Renal cortex interstitium (tissue), 11 donors: ENCODE measurements at regions not wholly inside any gene's neighbourhood (a gene's known extent, or its start where the extent isn't known, plus 50 kb on each side); places are given as distances from the start of the nearest gene placed in this dataset.

Source experiments
- DNase-seq, 11 donors: peaks; one replicate each; pipeline ENCODE4 v3.0.0-alpha.2; 2013; ENCODE audit warnings: low read depth in 9 of 11, low spot score in 4 of 11; ENCODE audit errors: extremely low read depth in 1 of 11

- DNase-seq = no peak
These were observed 130.6 kb downstream of the WDR11 start for GRCh38 chr10:120981601-120982391.

- no peak for DNase-seq
These were observed 131.3 kb downstream of the WDR11 start for GRCh38 chr10:120982507-120982906.

- no peak for DNase-seq
These were observed 132.6 kb downstream of the WDR11 start for GRCh38 chr10:120983721-120984120.

- no peak for DNase-seq
These were observed 133.1 kb downstream of the WDR11 start for GRCh38 chr10:120984221-120984620.

GRCh38 chr10:120987359-120987758, 136.2 kb downstream of the WDR11 start:
- no peak for DNase-seq

- DNase-seq = no peak
These were observed 137.6 kb downstream of the WDR11 start for GRCh38 chr10:120988751-120989150.

- no peak for DNase-seq
These were observed 138.1 kb downstream of the WDR11 start for GRCh38 chr10:120989279-120989678.

GRCh38 chr10:120989996-120990598, 138.9 kb downstream of the WDR11 start:
- no peak for DNase-seq

GRCh38 chr10:120990831-120991230, 139.7 kb downstream of the WDR11 start:
- DNase-seq = no peak

GRCh38 chr10:120993089-120993488, 141.9 kb downstream of the WDR11 start:
- no peak for DNase-seq

- DNase-seq = no peak
These were observed 144.6 kb downstream of the WDR11 start for GRCh38 chr10:120995768-120996167.

GRCh38 chr10:120996456-120997034, 145.4 kb downstream of the WDR11 start:
- DNase-seq = no peak

GRCh38 chr10:120997313-120997712, 146.2 kb downstream of the WDR11 start:
- DNase-seq = no peak

GRCh38 chr10:120997756-120998155, 146.6 kb downstream of the WDR11 start:
- DNase-seq = no peak

GRCh38 chr10:120998251-120998650, 147.1 kb downstream of the WDR11 start:
- DNase-seq = no peak

- no peak for DNase-seq
These were observed 147.7 kb downstream of the WDR11 start for GRCh38 chr10:120998782-120999285.

- DNase-seq = no peak
These were observed 148.7 kb downstream of the WDR11 start for GRCh38 chr10:120999868-121000267.

- DNase-seq = no peak
These were observed 151.5 kb downstream of the WDR11 start for GRCh38 chr10:121002586-121003205.

- DNase-seq = no peak
These were observed 154.9 kb downstream of the WDR11 start for GRCh38 chr10:121005948-121006587.
